GM18873 (cell line): ENCODE measurements at regions not wholly inside any gene's neighbourhood (a gene's known extent, or its start where the extent isn't known, plus 50 kb on each side); places are given as distances from the start of the nearest gene placed in this dataset.

Experiments
- ATAC-seq: cut with Tn5 transposase; IDR thresholded peaks from one replicate; pipeline ENCODE4 v1.9.1; 2021; ENCODE audit warnings: mild to moderate bottlenecking, moderate library complexity, moderate number of reproducible peaks; ENCODE audit not compliant: unreplicated experiment, low FRiP score

DNA sequence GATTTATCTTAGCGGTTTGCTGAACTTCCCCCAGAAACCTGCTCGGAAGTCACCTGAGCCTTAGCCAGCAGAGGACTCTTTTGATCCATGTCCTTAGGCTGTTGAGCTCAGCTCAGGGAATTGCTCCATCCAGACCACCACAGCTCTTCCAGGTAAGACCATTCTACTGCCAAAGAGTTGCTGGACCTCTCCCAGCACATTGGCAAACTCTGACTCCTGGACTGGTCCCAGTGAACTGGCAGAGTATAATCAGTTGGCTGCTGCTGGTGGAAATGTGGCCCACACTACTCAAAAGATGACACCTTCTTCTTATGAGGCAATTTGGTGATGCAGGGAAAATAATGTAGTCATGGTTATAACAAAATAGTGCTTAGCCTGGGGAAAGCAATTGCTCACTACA lies 308.8 kb upstream of the FIGN start:
- ATAC-seq: no peak

- ATAC-seq: no peak
Observed at GRCh38 chr2:164039270-164039669, 303.5 kb upstream of the FIGN start.

- no peak for ATAC-seq
Observed at GRCh38 chr2:164032995-164033394, 297.2 kb upstream of the FIGN start.

DNA sequence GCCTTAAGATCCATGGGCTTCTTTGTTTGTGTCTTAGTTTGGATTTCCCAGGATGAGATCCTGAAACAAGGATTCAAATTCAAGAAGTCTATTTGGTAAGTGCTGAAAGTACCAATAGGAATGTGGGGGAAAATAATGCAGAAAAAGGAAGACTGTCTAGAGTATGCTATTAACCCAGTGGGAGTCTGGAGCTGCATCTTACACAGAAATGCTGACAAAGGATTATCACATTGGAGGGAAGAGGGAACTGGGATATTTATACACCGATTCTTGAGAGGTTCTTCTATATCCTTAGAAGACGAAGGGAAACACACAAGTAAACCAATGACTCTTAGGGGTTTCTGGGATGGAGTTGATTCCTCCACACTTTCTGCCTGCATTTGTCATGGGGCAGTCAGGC lies 294.8 kb upstream of the FIGN start:
- no peak for ATAC-seq

DNA sequence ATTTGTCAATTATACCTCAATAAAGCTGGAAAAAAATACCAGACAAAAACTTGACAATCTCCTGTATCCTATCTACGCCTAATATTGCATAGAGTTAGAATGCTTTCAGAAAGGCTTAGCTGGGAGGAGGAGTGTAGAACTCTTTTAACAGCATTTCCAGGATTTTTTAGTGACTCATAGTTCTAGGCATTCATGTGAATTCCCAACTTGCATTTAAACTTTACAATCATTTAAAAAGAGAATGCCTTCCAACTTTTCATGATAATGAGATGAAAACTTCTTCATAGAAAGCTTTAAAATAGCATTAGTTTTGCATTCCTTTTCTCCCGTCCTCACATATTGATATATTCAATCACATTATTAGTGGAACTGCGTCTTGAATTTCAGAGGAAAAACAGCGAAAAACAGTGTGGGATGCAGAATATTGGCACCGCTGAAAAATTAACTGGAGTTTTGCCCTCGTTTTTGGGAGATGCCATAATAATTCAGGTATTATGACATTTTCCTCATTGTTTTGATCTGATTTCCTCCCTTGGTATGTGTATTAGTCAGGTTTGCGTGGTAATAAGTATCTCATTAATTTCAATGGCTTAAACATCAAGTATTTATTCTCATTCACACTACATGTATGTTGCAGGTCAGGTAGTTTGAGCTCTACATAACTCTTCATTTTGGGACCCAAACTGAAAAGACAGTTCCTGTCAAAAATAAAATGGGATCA lies 293.2 kb upstream of the FIGN start:
- ATAC-seq: no peak

- ATAC-seq: no peak
Observed at GRCh38 chr2:164024396-164024795, 288.6 kb upstream of the FIGN start.

GRCh38 chr2:164023896-164024295 lies 288.1 kb upstream of the FIGN start:
- no peak for ATAC-seq

DNA sequence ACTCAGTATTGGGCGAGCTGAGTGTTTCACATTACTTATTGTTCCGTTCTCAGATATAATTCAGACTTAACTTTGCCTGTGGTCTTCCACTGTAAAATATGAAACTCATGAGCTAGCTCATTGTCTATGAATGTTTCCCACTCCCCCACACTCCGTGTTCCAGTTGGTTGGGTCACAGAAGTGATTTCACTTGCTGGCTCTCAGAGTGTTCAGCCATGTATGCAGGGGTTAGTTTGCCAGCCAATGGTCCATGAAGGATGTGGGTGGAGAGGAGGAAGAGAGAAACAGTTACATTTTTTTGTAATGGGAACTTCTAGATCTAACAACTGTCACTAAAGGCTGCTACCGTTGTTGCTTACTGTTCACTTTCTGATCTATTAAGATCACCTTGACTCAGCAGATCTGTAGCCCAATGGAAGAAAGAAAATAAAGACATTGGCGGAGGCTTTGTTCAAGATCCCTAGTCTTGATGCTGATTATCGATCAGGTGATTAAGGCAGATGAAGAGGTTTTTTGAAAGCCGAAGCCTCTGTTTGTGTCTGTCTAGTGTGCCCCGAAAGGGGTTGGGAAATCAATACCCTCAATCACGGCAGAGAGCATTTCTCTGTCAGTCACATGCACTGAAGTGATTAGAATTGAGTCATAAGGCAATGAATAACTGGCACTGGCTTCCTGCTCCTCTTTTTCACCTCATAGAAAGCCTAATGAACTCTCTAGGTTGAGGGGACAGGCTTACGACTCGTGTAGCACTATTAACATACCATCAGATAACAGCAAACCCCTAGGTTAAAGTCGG lies 279.7 kb upstream of the FIGN start:
- peak; percentile 96 for ATAC-seq

GRCh38 chr2:164014791-164015190 lies 279.0 kb upstream of the FIGN start:
- ATAC-seq: no peak

DNA sequence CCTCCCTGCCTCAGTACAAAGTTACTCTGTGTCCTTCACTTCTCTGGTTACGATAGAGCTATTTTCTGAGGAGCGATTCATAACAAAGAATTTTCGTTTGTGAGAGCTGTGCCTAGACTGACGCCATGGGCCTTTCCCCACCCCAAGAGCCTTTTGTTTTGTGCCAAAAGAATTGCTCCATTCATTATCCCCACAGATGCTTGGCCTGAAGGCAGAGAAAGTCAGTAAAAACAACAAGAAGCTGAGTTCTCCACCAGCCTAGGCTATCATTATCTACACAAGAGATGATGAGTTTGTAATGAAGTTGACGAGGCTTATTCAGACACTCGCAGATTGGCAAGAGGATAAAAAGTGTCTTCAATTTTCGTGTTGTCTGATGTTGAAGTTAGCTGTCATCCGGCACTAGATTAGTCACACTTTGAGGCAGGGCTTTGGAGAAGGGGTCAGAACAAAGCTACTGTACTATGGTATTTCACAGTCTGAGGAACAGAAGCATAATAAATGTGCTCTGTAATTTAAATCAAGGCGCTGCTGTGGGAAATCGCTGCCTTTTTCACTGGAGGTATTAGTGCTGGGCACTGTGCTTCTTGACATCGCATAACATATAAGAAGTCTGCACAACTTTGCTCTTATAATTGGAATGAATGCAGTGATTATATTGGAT lies 278.4 kb upstream of the FIGN start:
- no peak for ATAC-seq

DNA sequence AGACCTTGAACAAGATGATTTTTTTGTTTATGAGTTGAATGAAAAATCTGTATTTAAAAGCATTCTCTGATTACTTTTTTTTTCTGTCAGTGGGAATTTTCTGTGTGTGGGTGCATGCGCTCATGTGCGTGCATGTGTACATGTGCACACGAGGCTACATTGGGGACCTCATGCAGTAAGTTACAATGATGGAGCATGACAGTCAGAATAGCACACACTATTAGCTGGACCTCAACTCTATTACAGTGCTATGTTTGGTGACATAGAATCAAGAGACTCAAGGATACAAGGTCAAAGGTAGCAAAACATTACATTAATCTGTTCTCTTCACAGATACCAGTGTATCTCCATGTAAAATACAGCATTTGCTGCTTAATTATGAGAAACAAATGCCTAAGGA lies 276.8 kb upstream of the FIGN start:
- no peak for ATAC-seq

- no peak for ATAC-seq
Observed at GRCh38 chr2:164009756-164010337, 274.0 kb upstream of the FIGN start.

- ATAC-seq: no peak
Observed at GRCh38 chr2:164008752-164009151, 272.9 kb upstream of the FIGN start.

GRCh38 chr2:164006704-164007103 lies 270.9 kb upstream of the FIGN start:
- no peak for ATAC-seq

- no peak for ATAC-seq
Observed at GRCh38 chr2:164000176-164000575, 264.4 kb upstream of the FIGN start.

DNA sequence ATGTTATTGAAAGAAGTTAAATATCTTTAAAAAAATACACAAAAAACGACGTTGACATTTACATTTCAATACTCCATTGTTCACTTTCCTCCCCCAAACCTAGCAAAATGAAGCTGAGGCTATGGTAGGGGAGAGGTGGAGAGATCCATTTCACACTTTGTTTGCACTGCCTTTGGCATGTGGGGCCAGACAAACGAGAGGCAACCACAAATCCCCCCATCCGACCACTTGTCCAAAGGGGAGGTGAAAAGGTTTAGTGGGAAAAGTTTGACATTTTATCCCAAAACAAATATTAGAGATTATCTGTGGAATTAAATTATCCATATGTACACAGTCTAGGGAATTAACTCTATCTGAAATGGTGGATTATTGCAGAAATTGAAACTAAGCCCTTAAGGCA lies 261.7 kb upstream of the FIGN start:
- ATAC-seq: no peak

GRCh38 chr2:163990541-163990940 lies 254.7 kb upstream of the FIGN start:
- ATAC-seq: no peak

DNA sequence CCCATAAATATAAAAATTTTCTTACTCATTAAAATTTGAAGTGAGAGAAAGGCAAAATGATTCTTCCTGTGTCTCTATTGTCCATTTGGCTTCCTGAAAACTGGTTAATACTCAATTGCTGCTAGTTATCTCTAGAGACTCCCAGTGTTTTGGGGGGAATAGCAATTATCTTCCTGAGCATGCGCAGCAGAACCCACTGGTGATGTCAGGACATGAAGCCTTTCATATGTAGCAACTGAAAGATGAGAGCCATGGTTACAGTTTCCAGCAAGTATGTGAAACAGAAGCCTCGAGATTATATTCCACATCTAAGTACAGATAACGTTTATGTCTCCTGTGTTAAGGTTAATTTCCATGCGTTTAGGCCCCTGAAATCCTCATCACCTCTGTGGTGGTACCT lies 254.3 kb upstream of the FIGN start:
- no peak for ATAC-seq

GRCh38 chr2:163987175-163987940 lies 251.6 kb upstream of the FIGN start:
- ATAC-seq: no peak

DNA sequence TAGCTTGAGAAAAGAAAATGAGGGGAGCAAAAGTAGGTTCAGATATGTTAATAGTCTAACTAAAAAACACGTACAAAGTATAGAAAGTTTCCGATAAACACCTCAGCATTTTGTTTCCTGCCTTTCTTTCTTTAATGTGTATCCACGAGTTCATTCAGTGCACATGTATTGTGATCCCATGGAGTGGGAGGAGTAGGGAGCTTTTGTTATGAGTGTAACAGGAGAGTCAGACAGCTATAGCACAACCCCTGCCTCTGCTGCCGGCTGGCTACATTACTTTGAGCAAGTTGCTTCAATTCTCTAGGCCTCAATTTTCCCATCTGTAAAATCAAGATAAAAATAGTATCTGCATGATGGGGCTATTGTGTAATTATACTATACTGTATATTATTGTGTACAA lies 249.2 kb upstream of the FIGN start:
- ATAC-seq: no peak
